ACC112 (cell line): ENCODE measurements at regions not wholly inside any gene's neighbourhood (a gene's known extent, or its start where the extent isn't known, plus 50 kb on each side); places are given as distances from the start of the nearest gene placed in this dataset.
A peak's percentile ranks its signal among the peaks of the same experiment; 100 is the strongest.
"Not testable (repeated sequence)": the region's sequence is repeated elsewhere in the genome, so short reads cannot be mapped to it uniquely, and the experiment has no call there.

Experiments
- H2AFZ ChIP-seq: fragments of 200-600 bp; sonication (generic); one replicate; pipeline ENCODE4 v1.6.0; 2017; ENCODE audit warnings: antibody characterized with exemption, low read length; ENCODE audit not compliant: unreplicated experiment
- H3K27ac ChIP-seq: fragments of 200-600 bp; sonication (generic); 2 replicates; pipeline ENCODE4 v1.5.1; 2014; ENCODE audit warnings: low read depth, mild to moderate bottlenecking, antibody characterized with exemption, low read length, moderate library complexity
- H3K27me3 ChIP-seq: fragments of 200-600 bp; sonication (generic); 2 replicates; pipeline ENCODE4 v1.6.1; 2014; ENCODE audit warnings: mild to moderate bottlenecking, antibody characterized with exemption, low read length, moderate library complexity, mixed read lengths; ENCODE audit not compliant: insufficient read depth
- H3K36me3 ChIP-seq: fragments of 200-600 bp; sonication (generic); 2 replicates; pipeline ENCODE4 v1.6.1; 2016; ENCODE audit warnings: mild to moderate bottlenecking, antibody characterized with exemption, low read length, moderate library complexity, mixed read lengths; ENCODE audit not compliant: insufficient read depth
- H3K4me1 ChIP-seq: fragments of 200-600 bp; sonication (generic); one replicate; pipeline ENCODE4 v1.6.1; 2016; ENCODE audit warnings: low read length, mixed read lengths; ENCODE audit not compliant: insufficient read depth, unreplicated experiment, control insufficient read depth
- H3K4me3 ChIP-seq: fragments of 200-600 bp; sonication (generic); 2 replicates; pipeline ENCODE4 v1.5.1; 2014; ENCODE audit warnings: mild to moderate bottlenecking, low read depth, low read length
- H3K79me2 ChIP-seq: fragments of 200-600 bp; sonication (generic); one replicate; pipeline ENCODE4 v1.6.0; 2016; ENCODE audit warnings: low read length; ENCODE audit not compliant: control insufficient read depth, unreplicated experiment, insufficient read depth

DNA sequence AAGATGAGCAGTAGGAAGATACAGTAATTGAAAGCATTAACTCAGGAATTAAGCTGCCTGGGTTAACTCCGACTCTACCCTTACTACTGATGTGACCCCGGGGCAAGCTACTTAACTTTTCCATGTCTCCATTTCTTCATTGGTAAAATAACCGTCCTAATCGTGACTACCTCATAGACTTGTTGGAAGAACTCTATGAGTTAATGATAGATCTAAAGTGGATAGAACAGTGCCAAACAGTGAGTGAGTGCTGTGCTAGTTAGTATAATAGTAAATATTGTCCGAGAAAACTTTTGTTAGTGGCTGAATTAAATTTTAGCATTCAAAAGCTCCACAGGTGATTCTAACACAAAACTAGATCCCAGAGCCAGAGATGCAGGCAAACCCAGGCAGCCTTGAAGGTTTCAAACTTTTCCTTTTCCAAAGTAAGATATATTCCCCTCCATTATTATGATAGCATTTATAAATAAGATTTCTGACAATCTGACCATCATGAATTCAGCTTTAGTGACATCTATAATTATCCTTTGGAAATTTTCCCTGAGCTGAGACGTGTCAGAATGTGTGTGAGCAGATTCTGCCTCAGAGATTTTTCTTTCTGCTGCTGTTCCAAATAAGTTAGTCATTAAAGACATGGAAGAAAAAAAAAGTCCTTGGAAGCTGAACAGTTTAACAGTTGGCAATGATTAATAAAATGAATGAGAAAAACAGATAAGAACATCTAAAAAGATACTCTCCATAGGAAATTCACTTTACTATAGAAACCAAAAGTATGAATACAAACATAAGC is 369.5 kb downstream of the PRELID2 start:
- H3K36me3 ChIP-seq: no peaks in the 10 kb centered on the region
- H2AFZ ChIP-seq: no peak overlapping the region
- no peak overlapping the region for H3K4me3 ChIP-seq
- no peaks in the 10 kb centered on the region for H3K79me2 ChIP-seq
- H3K4me1 ChIP-seq: peaks cover 3% of the 10 kb centered on the region
- H3K27me3 ChIP-seq: no peaks in the 10 kb centered on the region
- H3K27ac ChIP-seq: no peak overlapping the region

GRCh38 chr5:145464171-145464570 is 371.0 kb downstream of the PRELID2 start:
- Histone ChIP-seq H3K4me3 (no peak overlapping the region), H3K4me1 (no peaks in the 10 kb centered on the region), H3K27me3 (no peaks in the 10 kb centered on the region), H3K79me2 (no peaks in the 10 kb centered on the region), H3K36me3 (no peaks in the 10 kb centered on the region), H2AFZ (no peak overlapping the region), H3K27ac (no peak overlapping the region)

DNA sequence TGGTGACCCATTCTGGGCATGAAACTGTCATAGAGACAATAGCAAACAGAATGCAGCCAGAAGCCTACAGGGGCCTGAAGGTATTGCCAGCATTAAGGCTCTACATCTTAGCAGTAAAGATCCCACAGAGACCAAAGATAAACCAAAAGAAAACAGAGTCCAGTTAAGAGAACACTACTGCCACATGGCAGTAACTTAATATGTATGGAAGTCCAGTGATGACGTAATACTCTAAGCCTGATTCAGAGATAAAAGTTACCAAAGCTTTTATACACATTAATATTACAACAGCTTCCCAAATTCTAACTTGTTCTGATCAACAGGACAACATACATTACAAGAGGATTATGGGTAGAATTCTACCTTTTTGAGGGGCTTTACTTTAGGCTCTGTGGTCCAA is 371.5 kb downstream of the PRELID2 start:
- Histone ChIP-seq H3K4me3 (no peak overlapping the region), H3K79me2 (no peaks in the 10 kb centered on the region), H3K4me1 (no peaks in the 10 kb centered on the region), H3K27ac (no peak overlapping the region), H2AFZ (peak overlapping the region; percentile 20), H3K27me3 (no peaks in the 10 kb centered on the region), H3K36me3 (no peaks in the 10 kb centered on the region)

GRCh38 chr5:145462525-145462924 is 372.6 kb downstream of the PRELID2 start:
- Histone ChIP-seq H3K4me1 (no peaks in the 10 kb centered on the region), H3K79me2 (no peaks in the 10 kb centered on the region), H3K27ac (no peak overlapping the region), H3K36me3 (no peaks in the 10 kb centered on the region), H2AFZ (no peak overlapping the region), H3K4me3 (no peak overlapping the region), H3K27me3 (no peaks in the 10 kb centered on the region)

DNA sequence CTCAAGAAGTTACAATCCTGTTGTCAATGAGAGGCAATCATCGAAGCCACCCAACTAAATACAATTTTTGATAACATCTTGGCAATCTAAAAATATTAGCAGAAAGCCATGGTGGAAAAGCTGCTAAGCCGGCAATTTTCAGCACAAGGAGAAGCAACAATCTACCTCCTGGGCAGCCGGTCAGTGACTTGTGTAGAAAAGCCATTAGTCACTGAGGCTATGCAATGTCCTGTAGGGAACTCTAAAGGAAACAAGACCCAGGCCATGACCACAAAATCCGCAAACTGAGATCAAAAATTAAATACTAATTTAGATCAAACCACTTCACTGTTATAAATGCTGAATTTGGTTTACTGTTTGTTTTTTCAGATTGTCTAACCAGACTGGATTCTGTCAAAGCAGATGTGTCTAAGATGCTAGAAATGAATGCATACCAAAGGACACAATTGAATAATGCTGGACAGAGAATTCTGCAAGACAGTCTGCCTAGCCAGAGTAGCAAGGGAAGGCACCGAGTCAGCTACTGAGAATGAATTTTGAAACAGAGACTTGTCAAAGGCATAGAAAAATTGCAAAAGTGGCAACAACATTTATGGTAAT is 384.8 kb downstream of the PRELID2 start:
- H3K36me3 ChIP-seq: no peaks in the 10 kb centered on the region
- no peaks in the 10 kb centered on the region for H3K4me1 ChIP-seq
- no peak overlapping the region for H3K4me3 ChIP-seq
- H2AFZ ChIP-seq: no peak overlapping the region
- no peaks in the 10 kb centered on the region for H3K79me2 ChIP-seq
- H3K27ac ChIP-seq: no peak overlapping the region
- H3K27me3 ChIP-seq: no peaks in the 10 kb centered on the region

DNA sequence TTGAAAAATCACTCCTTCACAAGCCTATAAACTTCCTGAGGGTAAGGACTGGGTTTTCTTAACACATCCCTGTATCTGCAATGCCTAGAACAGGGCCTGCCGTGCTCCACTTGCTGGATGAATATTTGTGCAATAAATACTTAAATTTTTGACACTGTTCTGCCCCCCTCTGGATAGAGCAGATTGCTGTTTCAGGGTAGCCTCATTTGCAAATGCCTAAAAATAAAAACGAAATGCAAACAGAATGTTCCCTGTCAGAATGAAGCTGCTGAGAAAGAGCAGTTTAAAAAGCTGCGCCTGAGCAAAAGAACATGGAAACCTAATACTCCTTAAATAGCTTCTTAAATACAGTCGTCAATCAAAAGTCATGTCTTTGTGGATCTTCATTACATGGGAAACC is 385.3 kb downstream of the PRELID2 start:
- Histone ChIP-seq H3K79me2 (no peaks in the 10 kb centered on the region), H3K27me3 (no peaks in the 10 kb centered on the region), H3K4me1 (no peaks in the 10 kb centered on the region), H2AFZ (no peak overlapping the region), H3K36me3 (no peaks in the 10 kb centered on the region), H3K4me3 (no peak overlapping the region), H3K27ac (no peak overlapping the region)

DNA sequence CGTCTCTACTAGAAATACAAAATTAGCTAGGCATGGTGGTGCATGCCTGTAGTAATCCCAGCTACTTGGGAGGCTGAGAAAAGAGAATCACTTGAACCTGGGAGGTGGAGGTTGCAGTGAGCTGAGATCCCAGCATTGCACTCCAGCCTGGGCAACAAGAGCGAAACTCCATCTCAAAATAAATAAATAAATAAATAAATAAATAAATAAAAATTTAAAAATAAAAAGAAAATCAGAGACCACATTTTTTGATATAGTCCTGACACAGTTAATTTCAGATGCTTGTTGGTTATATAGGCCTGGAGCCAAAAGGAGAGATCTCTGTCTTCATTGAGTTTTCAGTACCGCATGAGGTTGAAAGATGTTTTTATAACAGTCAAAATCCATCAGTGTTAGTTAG is 388.3 kb downstream of the PRELID2 start:
- H3K27ac ChIP-seq, H3K36me3 ChIP-seq, H3K27me3 ChIP-seq, H3K79me2 ChIP-seq, H3K4me1 ChIP-seq, H2AFZ ChIP-seq, H3K4me3 ChIP-seq: not testable (repeated sequence)

GRCh38 chr5:145446412-145446811 is 388.7 kb downstream of the PRELID2 start:
- no peak overlapping the region for H3K27ac ChIP-seq
- H3K4me1 ChIP-seq: no peaks in the 10 kb centered on the region

DNA sequence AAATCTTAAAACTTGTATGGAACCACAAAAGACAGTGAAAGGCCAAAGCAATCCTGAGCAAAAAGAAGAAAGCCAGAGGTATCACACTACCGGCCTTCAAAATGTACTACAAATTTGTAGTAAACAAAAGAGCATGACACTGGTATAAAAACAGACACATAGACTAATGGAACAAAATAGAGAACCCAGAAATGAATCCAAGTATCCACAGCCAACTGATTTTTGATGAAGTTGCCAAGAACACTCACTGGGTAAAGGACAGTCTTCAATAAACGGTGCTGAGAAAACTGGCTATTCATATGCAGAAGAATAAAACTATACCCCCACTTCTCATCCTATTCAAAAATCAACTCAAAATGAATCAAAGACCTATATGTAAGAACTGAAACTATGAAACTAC is 390.1 kb downstream of the PRELID2 start:
- Histone ChIP-seq H3K79me2 (no peaks in the 10 kb centered on the region), H3K4me1 (no peaks in the 10 kb centered on the region), H3K4me3 (no peak overlapping the region), H2AFZ (no peak overlapping the region), H3K27ac (no peak overlapping the region), H3K36me3 (no peaks in the 10 kb centered on the region), H3K27me3 (no peaks in the 10 kb centered on the region)

More at GRCh38 chr5:145446412-145446811, 388.7 kb downstream of the PRELID2 start:
- H3K79me2 ChIP-seq: no peaks in the 10 kb centered on the region
- H2AFZ ChIP-seq: no peak overlapping the region
- H3K36me3 ChIP-seq: no peaks in the 10 kb centered on the region
- H3K4me3 ChIP-seq: no peak overlapping the region
- H3K27me3 ChIP-seq: no peaks in the 10 kb centered on the region

DNA sequence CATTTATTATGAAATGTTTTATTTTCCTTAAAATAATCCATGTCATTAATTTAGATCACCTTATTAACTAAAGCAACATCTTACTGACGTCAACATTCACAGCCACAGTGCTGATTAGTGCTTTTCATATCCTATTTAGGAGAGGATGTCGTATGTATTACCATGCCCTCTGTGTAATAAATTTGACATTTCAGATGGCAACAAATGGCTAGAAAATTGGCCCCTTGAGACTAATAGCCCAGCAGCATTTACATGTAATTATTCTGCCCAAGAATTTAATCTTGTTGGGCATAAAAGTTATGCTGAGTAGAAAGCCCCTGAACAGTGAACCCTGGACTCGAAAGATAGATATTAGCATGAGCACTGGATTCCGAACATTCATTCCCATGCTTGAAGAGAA is 391.2 kb downstream of the PRELID2 start:
- Histone ChIP-seq H3K27ac (no peak overlapping the region), H3K4me1 (no peaks in the 10 kb centered on the region), H3K4me3 (no peak overlapping the region), H3K79me2 (no peaks in the 10 kb centered on the region), H3K27me3 (no peaks in the 10 kb centered on the region), H3K36me3 (no peaks in the 10 kb centered on the region), H2AFZ (no peak overlapping the region)

- Histone ChIP-seq H2AFZ (no peak overlapping the region), H3K79me2 (no peaks in the 10 kb centered on the region), H3K36me3 (no peaks in the 10 kb centered on the region), H3K4me3 (no peak overlapping the region), H3K27me3 (no peaks in the 10 kb centered on the region), H3K27ac (no peak overlapping the region), H3K4me1 (no peaks in the 10 kb centered on the region)
Observed at GRCh38 chr5:145443366-145443765, 391.8 kb downstream of the PRELID2 start.
